Muscle of leg (tissue), 3 donors: ENCODE measurements at regions not wholly inside any gene's neighbourhood (a gene's known extent, or its start where the extent isn't known, plus 50 kb on each side); places are given as distances from the start of the nearest gene placed in this dataset.
"Not testable (repeated sequence)": the region's sequence is repeated elsewhere in the genome, so short reads cannot be mapped to it uniquely, and the experiment has no call there.

Experiments
- DNase-seq: peaks from one replicate; pipeline ENCODE4 v3.0.0; 2013
- H3K27ac ChIP-seq: one replicate; pipeline ENCODE4 v1.5.1; 2013; ENCODE audit warnings: mild to moderate bottlenecking, low read length, control low read depth
- H3K27me3 ChIP-seq: one replicate; pipeline ENCODE4 v1.6.1; 2013; ENCODE audit warnings: low read length; ENCODE audit not compliant: control insufficient read depth, insufficient read depth
- H3K36me3 ChIP-seq: one replicate; pipeline ENCODE4 v1.6.1; 2013; ENCODE audit warnings: low read length; ENCODE audit not compliant: control insufficient read depth, insufficient read depth
- H3K4me1 ChIP-seq: one replicate; pipeline ENCODE4 v1.6.1; 2013; ENCODE audit warnings: low read length; ENCODE audit not compliant: control insufficient read depth, insufficient read depth
- H3K4me3 ChIP-seq: one replicate; pipeline ENCODE4 v1.5.1; 2013; ENCODE audit warnings: low read length, control low read depth
- H3K9me3 ChIP-seq: replicated peaks from 2 replicates; pipeline ENCODE4 v1.6.1; 2013; ENCODE audit warnings: low read depth, low read length; ENCODE audit not compliant: control insufficient read depth
- WGBS: methylation state at CpG from one replicate; pipeline ENCODE4 v1.1.5; 2013; ENCODE audit warnings: missing lambda C conversion rate; ENCODE audit not compliant: insufficient coverage; 5-methylcytosine and 5-hydroxymethylcytosine counted together

DNA sequence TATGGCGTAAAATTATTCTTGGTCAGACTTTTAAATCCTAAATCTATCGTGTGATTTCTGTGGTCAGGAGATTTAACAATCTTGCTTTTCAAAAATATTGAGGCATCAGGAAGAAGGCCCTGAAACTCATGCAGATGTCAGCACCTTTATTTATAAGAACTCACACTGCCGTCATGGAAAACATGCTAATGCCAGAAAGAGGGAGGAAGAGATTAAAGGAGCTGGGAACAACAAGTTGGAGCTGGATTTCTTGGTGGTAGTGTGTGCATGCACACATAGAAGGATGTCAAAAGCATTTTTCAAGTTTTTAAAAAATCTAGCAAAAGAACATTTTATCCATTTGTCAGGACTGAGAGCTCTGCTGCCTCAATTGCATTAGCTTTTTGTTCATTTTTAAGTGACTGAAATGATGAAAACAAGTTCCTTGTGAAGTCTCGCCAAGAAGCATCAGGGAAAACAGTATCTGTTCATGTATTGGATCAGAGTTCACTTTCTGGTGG is 342.5 kb downstream of the SPRY2 start:
- peak; percentile 73 for DNase-seq
- 83% methylated on average over 1 of the region's 4 CpGs for WGBS
- no peaks in the 10 kb centered on the region for H3K9me3 ChIP-seq
- no peaks in the 10 kb centered on the region for H3K36me3 ChIP-seq
- H3K4me3 ChIP-seq, result no peak overlapping the region
- no peaks in the 10 kb centered on the region for H3K27me3 ChIP-seq
- no peak overlapping the region for H3K27ac ChIP-seq
- no peaks in the 10 kb centered on the region for H3K4me1 ChIP-seq

- H3K4me3 ChIP-seq, result no peak overlapping the region
- no peaks in the 10 kb centered on the region for H3K4me1 ChIP-seq
- no peaks in the 10 kb centered on the region for H3K27me3 ChIP-seq
- DNase-seq, result peak; percentile 44
- no peaks in the 10 kb centered on the region for H3K9me3 ChIP-seq
- no peak overlapping the region for H3K27ac ChIP-seq
- 90% methylated on average over 2 of the region's 3 CpGs for WGBS
- no peaks in the 10 kb centered on the region for H3K36me3 ChIP-seq
These were observed 343.7 kb downstream of the SPRY2 start for GRCh38 chr13:79997244-79997643.

GRCh38 chr13:79995334-79995733 is 345.6 kb downstream of the SPRY2 start:
- no peak for DNase-seq
- Histone ChIP-seq H3K36me3 (no peaks in the 10 kb centered on the region), H3K27ac (no peak overlapping the region), H3K27me3 (no peaks in the 10 kb centered on the region), H3K9me3 (no peaks in the 10 kb centered on the region), H3K4me3 (no peak overlapping the region), H3K4me1 (no peaks in the 10 kb centered on the region)

DNA sequence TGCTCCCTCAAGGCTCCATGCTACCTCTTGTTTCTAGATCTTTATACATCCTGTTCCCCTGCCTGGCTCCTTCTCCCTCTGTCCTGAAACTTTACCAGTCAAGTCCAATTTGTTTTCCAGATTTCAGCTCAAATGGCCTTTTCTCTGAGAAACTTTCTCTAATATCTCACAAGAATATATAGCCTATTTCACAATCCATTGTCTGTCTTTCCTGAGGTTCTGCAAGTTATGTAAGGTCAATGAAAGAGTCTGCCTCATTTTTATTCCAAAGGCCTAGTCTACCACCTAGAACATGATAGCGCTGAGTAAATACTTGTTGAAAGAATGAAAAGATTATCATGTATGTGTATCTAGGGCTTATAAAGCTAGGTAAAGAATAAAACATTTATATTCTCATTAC is 348.8 kb downstream of the SPRY2 start:
- Histone ChIP-seq H3K27ac (no peak overlapping the region), H3K27me3 (no peaks in the 10 kb centered on the region), H3K4me3 (no peak overlapping the region), H3K36me3 (no peaks in the 10 kb centered on the region), H3K4me1 (no peaks in the 10 kb centered on the region), H3K9me3 (no peaks in the 10 kb centered on the region)
- no CpG with 5 or more reads among the region's 1 CpG for WGBS
- DNase-seq, result no peak

DNA sequence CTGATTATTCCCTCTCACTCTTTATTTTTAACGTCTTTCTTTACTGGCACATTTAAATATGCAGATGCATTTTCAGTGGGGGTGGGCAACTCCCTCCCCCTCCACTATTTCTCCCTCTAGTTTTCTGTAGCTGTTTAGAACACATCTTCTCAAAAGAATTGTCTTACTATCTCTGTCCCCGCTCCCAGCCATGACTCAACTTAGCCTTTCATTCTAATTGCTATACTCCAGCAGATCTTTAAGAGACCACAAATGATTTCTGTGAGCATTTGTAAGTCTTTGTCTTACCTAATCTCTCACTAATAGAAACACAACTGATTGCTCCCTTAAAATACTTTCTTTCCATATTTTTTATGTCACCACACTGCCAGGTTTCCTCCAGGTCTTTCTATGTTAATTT is 350.9 kb downstream of the SPRY2 start:
- Histone ChIP-seq H3K27ac (no peak overlapping the region), H3K27me3 (no peaks in the 10 kb centered on the region), H3K36me3 (no peaks in the 10 kb centered on the region), H3K4me1 (no peaks in the 10 kb centered on the region), H3K4me3 (no peak overlapping the region), H3K9me3 (no peaks in the 10 kb centered on the region)
- no peak for DNase-seq
- WGBS, result 89% methylated on average over 1 of the region's 2 CpGs

DNA sequence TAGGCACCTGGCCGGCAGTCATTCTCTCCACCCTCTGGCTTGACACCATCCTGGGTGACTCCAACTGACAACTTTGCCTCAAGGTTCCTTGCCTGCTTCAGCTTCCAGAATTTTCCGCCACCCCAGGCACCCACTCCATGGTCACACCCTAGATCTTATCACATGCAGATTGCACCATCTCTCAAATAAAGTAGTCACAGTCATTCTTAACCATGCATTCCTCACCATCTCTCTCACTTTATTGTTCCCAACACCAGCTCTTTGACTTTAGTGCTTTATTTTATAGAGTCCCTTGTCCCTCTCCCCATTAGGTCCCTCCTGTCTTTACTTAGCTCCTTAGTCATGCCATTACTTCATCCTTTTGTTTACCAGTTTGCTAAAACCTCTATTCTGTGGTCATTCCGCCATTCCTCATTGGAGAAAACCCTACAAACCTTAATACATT is 351.7 kb downstream of the SPRY2 start:
- H3K9me3 ChIP-seq, result no peaks in the 10 kb centered on the region
- no peaks in the 10 kb centered on the region for H3K4me1 ChIP-seq
- 95% methylated on average over 3 of the region's 3 CpGs for WGBS
- no peak overlapping the region for H3K4me3 ChIP-seq
- no peaks in the 10 kb centered on the region for H3K27me3 ChIP-seq
- no peak for DNase-seq
- H3K36me3 ChIP-seq, result no peaks in the 10 kb centered on the region
- no peak overlapping the region for H3K27ac ChIP-seq

DNA sequence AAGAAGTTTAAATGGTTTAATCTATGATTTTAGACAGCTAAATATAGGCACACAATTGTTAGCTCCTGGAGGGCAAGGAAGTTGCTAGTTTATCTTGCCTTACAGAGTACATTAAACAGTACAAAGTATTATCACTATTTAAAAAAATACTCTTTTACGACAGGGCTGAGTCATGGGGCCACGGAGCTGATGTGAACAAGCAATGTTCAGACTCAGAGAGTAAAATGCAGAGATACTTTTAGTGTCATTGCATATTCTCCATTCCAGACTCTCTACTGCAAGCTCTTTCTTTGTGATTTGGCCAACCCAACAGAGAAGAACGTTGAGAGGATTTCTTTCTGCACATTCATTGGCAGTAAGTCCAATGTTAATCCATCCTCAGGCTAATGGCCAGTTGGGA is 352.4 kb downstream of the SPRY2 start:
- Histone ChIP-seq H3K9me3 (no peaks in the 10 kb centered on the region), H3K36me3 (no peaks in the 10 kb centered on the region), H3K27me3 (no peaks in the 10 kb centered on the region), H3K4me1 (no peaks in the 10 kb centered on the region), H3K27ac (no peak overlapping the region), H3K4me3 (no peak overlapping the region)
- no peak for DNase-seq
- 80% methylated on average over 1 of the region's 3 CpGs for WGBS

DNA sequence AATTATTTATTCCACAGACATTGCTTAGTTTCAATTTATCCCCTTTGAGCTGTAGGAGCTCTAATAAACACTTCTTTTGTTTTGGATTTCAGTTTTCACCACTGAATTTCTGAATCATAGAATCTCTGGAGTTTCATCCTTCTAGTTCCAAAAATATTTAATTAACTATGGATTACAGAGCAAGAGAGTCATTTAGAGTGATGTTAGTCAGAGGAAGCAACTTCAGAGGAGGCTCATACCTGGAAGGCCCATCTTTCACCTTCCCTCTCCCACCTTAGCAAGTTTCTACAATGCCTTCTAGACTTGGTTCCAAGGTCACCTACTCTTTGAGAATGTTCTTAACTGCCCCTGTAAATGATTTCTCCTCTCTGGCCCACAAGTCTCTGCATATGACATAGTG is 353.2 kb downstream of the SPRY2 start:
- H3K4me3 ChIP-seq, result no peak overlapping the region
- no peaks in the 10 kb centered on the region for H3K27me3 ChIP-seq
- DNase-seq, result no peak
- no peaks in the 10 kb centered on the region for H3K36me3 ChIP-seq
- H3K9me3 ChIP-seq, result no peaks in the 10 kb centered on the region
- no peaks in the 10 kb centered on the region for H3K4me1 ChIP-seq
- H3K27ac ChIP-seq, result no peak overlapping the region

DNA sequence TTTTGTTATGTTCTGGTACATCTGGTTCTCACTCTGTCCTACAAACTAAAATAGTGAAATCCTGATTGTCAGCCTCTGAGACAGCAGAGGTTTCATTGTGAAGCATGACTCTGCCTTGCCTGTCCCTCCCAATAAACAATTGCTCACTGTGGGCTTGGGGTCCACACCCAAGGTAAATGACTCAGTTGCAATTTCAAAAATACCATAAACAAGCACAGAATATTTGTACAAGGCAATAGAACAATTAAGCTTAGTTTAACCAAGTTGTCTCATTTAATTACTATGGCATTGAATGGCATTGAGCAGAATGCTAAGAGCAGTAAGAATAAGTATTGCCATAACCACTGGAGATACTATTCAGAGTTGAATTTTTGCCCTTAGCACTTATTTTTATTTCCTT is 353.6 kb downstream of the SPRY2 start:
- H3K36me3 ChIP-seq, result no peaks in the 10 kb centered on the region
- H3K27ac ChIP-seq, result no peak overlapping the region
- no peak overlapping the region for H3K4me3 ChIP-seq
- H3K4me1 ChIP-seq, result no peaks in the 10 kb centered on the region
- no peaks in the 10 kb centered on the region for H3K9me3 ChIP-seq
- no peak for DNase-seq
- no peaks in the 10 kb centered on the region for H3K27me3 ChIP-seq

GRCh38 chr13:79986890-79987289 is 354.0 kb downstream of the SPRY2 start:
- no peaks in the 10 kb centered on the region for H3K4me1 ChIP-seq
- no peaks in the 10 kb centered on the region for H3K36me3 ChIP-seq
- no CpG with 5 or more reads among the region's 1 CpG for WGBS
- H3K9me3 ChIP-seq, result no peaks in the 10 kb centered on the region
- H3K27ac ChIP-seq, result no peak overlapping the region
- no peak overlapping the region for H3K4me3 ChIP-seq
- no peaks in the 10 kb centered on the region for H3K27me3 ChIP-seq
- no peak for DNase-seq

DNA sequence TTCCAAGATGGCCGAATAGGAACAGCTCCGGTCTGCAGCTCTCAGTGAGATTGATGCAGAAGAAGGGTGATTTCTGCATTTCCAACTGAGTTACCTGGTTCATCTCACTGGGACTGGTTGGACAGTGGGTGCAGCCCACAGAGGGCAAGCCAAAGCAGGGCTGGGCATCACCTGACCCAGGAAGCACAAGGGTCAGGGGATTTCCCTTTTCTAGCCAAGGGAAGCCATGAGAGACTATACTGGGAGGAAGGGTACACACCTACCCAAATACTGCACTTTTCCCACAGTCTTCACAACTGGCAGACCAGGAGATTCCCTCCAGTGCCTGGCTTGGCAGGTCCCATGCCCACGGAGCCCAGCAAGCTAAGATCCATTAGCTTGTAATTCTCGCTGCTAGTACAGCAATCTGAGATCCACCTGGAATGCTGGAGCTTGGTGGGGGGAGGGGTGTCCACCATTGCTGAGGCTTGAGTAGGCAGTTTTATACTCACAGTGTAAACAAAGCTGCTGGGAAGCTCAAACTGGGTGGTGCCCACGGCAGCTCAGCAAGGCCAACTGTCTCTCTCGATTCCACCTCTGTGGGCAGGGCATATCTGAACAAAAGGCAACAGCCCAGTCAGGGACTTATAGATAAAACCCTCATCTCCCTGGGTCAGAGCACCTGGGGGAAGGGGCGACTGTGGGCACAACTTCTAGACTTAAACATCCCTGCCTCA is 365.8 kb downstream of the SPRY2 start:
- not testable (repeated sequence) for DNase-seq, H3K4me1 ChIP-seq, H3K27me3 ChIP-seq, H3K4me3 ChIP-seq, H3K9me3 ChIP-seq, H3K36me3 ChIP-seq, H3K27ac ChIP-seq
- WGBS, result 88% methylated on average over 6 of the region's 7 CpGs
